Posterior vena cava (tissue), 2 donors: ENCODE measurements at regions not wholly inside any gene's neighbourhood (a gene's known extent, or its start where the extent isn't known, plus 50 kb on each side); places are given as distances from the start of the nearest gene placed in this dataset.

Experiments
- DNase-seq: peaks from one replicate; pipeline ENCODE4 v3.0.0-alpha.2; 2020; ENCODE audit warnings: low spot score
- intact Hi-C, 2 donors: fragments of 100-400 bp; cut with DNase I; formaldehyde crosslinking; loops; one replicate each; pipeline versions ENCODE4 v1.14.1 to v1.14.2; 2022 to 2023
- donor health status: DM: yes; HTN: yes; CAD: no.
- donor health status: DM: yes; HTN: yes; CAD: no.

GRCh38 chr10:10431422-10432066, 586.1 kb upstream of the CELF2 start:
- DNase-seq = no peak
- intact Hi-C loops = no loop called here

GRCh38 chr10:10432296-10433035, 585.2 kb upstream of the CELF2 start:
- intact Hi-C loops = no loop called here
- DNase-seq = no peak

GRCh38 chr10:10434312-10434711, 583.4 kb upstream of the CELF2 start:
- DNase-seq = no peak
- intact Hi-C loops = no loop called here

GRCh38 chr10:10437886-10438285, 579.8 kb upstream of the CELF2 start:
- intact Hi-C loops = no loop called here
- no peak for DNase-seq

GRCh38 chr10:10438335-10439100, 579.2 kb upstream of the CELF2 start:
- no peak for DNase-seq
- intact Hi-C loops = no loop called here

GRCh38 chr10:10456856-10457255, 560.8 kb upstream of the CELF2 start:
- no peak for DNase-seq
- intact Hi-C loops = no loop called here

- DNase-seq = no peak
- intact Hi-C loops = no loop called here
These were observed 557.2 kb upstream of the CELF2 start for GRCh38 chr10:10460451-10460850.

GRCh38 chr10:10462151-10462941, 555.3 kb upstream of the CELF2 start:
- DNase-seq = no peak
- intact Hi-C loops = no loop called here

- DNase-seq = no peak
- intact Hi-C loops = no loop called here
These were observed 545.9 kb upstream of the CELF2 start for GRCh38 chr10:10471758-10472157.

GRCh38 chr10:10475812-10476211, 541.9 kb upstream of the CELF2 start:
- intact Hi-C loops = no loop called here
- DNase-seq = no peak

GRCh38 chr10:10477844-10478243, 539.8 kb upstream of the CELF2 start:
- no peak for DNase-seq
- intact Hi-C loops = no loop called here

- no peak for DNase-seq
- intact Hi-C loops = no loop called here
These were observed 538.2 kb upstream of the CELF2 start for GRCh38 chr10:10479465-10479864.

- intact Hi-C loops = no loop called here
- DNase-seq = no peak
These were observed 535.1 kb upstream of the CELF2 start for GRCh38 chr10:10482613-10483012.

GRCh38 chr10:10489076-10489475, 528.6 kb upstream of the CELF2 start:
- DNase-seq = no peak
- intact Hi-C loops = no loop called here

- DNase-seq = no peak
- intact Hi-C loops = no loop called here
These were observed 527.7 kb upstream of the CELF2 start for GRCh38 chr10:10489805-10490571.

- DNase-seq = no peak
- intact Hi-C loops = no loop called here
These were observed 527.1 kb upstream of the CELF2 start for GRCh38 chr10:10490581-10490980.

- intact Hi-C loops = no loop called here
- DNase-seq = no peak
These were observed 525.3 kb upstream of the CELF2 start for GRCh38 chr10:10492420-10492819.

- intact Hi-C loops = no loop called here
- DNase-seq = no peak
These were observed 523.8 kb upstream of the CELF2 start for GRCh38 chr10:10493833-10494232.

GRCh38 chr10:10497245-10497644, 520.4 kb upstream of the CELF2 start:
- intact Hi-C loops = no loop called here
- DNase-seq = no peak
